Upper lobe of left lung (tissue), 6 donors: ENCODE measurements at regions not wholly inside any gene's neighbourhood (a gene's known extent, or its start where the extent isn't known, plus 50 kb on each side); places are given as distances from the start of the nearest gene placed in this dataset.
"Not testable (repeated sequence)": the region's sequence is repeated elsewhere in the genome, so short reads cannot be mapped to it uniquely, and the experiment has no call there.

ENCODE experiments used
- ATAC-seq, 2 donors: fragments of 200-7000 bp; cut with Tn5 transposase; one replicate each; pipeline ENCODE4 v1.9.1; 2022; ENCODE audit warnings: mild to moderate bottlenecking in 2 of 2, moderate library complexity in 2 of 2; ENCODE audit not compliant: low FRiP score in 2 of 2
- DNase-seq, 2 donors: peaks; one replicate each; pipeline ENCODE4 v3.0.0-alpha.2; 2019 to 2020
- H3K27ac ChIP-seq, 4 donors: fragments of 200-600 bp; sonication (generic); one replicate each; pipeline ENCODE4 v1.5.1; 2016 to 2019
- H3K27me3 ChIP-seq, 4 donors: fragments of 200-600 bp; sonication (generic); one replicate each; pipeline ENCODE4 v1.5.1; 2017 to 2019
- H3K36me3 ChIP-seq, 4 donors: fragments of 200-600 bp; sonication (generic); one replicate each; pipeline ENCODE4 v1.5.1; 2016 to 2019
- H3K4me1 ChIP-seq, 4 donors: fragments of 200-600 bp; sonication (generic); one replicate each; pipeline ENCODE4 v1.5.1; 2018 to 2019
- H3K4me3 ChIP-seq, 4 donors: fragments of 200-600 bp; sonication (generic); one replicate each; pipeline ENCODE4 v1.5.1; 2017 to 2019; ENCODE audit warnings: mild to moderate bottlenecking in 2 of 4, moderate library complexity in 1 of 4
- H3K9me3 ChIP-seq, 4 donors: fragments of 200-600 bp; sonication (generic); one replicate each; pipeline ENCODE4 v1.5.1; 2018 to 2019
- EP300 ChIP-seq, 4 donors: sonication (generic); formaldehyde crosslinking; IDR thresholded peaks; one replicate each; pipeline ENCODE4 v1.5.1; 2017; ENCODE audit warnings: antibody characterized with exemption in 4 of 4, control low read depth in 2 of 4
- POLR2A ChIP-seq, 4 donors: fragments of 450-650 bp; IDR thresholded peaks; one replicate each; pipeline ENCODE4 v1.5.1; 2016 to 2017; ENCODE audit warnings: antibody characterized with exemption in 4 of 4, mild to moderate bottlenecking in 2 of 4
- POLR2AphosphoS5 ChIP-seq, 2 donors: sonication (generic); formaldehyde crosslinking; IDR thresholded peaks; one replicate each; pipeline ENCODE4 v1.5.1; 2017; ENCODE audit warnings: antibody characterized with exemption in 2 of 2
- WGBS, 2 donors: methylation state at CpG; one replicate each; pipeline ENCODE4 v1.1.5; 2017 to 2018; 5-methylcytosine and 5-hydroxymethylcytosine counted together
- TF ChIP-seq, protein P1 (sequence below), 6 experiments: fragments of 450-650 bp in 4 of 6; fragments of 200-600 bp in 2 of 6; sonication (generic) in 2 of 6; IDR thresholded peaks; one replicate each; pipeline ENCODE4 v1.5.1; 2016 to 2019; ENCODE audit warnings: antibody characterized with exemption in 6 of 6
- donor health status: DM: no; HTN: no; CAD: no; lungs with moderate emphysema.
- donor health status: DM: no; HTN: yes; CAD: no; lungs with severe emphysema.

DNA sequence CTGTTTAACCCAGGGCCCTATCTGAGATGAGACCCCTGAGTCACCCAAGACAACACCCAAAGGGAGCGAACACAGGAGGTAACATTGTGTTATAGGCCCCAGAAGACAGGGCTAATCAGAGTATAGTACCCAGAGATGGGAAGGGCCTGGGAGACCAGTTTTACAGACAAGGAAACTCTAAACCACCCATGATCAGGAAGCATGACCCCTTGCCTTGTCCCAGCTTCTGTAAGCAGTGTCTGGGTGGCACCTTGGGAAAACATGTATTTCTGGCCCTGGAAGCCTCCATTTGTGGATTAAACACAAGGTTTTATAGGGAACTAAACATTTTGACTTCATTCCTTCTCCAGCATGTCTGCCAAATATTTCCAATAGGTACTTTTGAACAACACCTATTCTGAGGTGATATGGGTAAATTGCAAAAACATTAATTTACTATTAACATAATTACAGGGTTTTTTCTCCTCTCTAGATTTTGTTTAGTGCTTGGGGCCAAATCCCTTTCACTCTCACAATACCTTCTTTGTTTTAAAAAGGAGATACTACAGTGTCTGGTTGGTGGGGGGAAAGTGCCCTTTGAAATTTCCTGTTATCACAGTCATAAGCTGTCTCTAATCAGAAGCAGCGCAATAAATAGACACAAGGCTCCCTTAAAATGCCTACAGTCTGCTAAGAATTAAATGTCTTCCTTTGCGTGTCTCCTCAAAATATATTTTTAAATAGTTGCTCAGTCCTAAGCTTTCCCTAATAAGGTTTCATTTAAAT, 341.1 kb downstream of the BCL11A start:
- H3K4me3 ChIP-seq: no peak overlapping the region
- H3K36me3 ChIP-seq: no peaks in the 10 kb centered on the region
- peaks cover 6 to 10% (median 8%) of the 10 kb centered on the region in 4 donors for H3K4me1 ChIP-seq
- ATAC-seq: no peak
- H3K9me3 ChIP-seq: no peaks in the 10 kb centered on the region
- 81 to 86% methylated on average over 3 of the region's 3 CpGs for WGBS, 2 donors
- TF ChIP-seq POLR2A (IDR thresholded peaks at IDR 0.05) (no peak), EP300 (IDR thresholded peaks at IDR 0.05) (no peak), POLR2AphosphoS5 (IDR thresholded peaks at IDR 0.05) (no peak)
- TF ChIP-seq, protein P1, sequence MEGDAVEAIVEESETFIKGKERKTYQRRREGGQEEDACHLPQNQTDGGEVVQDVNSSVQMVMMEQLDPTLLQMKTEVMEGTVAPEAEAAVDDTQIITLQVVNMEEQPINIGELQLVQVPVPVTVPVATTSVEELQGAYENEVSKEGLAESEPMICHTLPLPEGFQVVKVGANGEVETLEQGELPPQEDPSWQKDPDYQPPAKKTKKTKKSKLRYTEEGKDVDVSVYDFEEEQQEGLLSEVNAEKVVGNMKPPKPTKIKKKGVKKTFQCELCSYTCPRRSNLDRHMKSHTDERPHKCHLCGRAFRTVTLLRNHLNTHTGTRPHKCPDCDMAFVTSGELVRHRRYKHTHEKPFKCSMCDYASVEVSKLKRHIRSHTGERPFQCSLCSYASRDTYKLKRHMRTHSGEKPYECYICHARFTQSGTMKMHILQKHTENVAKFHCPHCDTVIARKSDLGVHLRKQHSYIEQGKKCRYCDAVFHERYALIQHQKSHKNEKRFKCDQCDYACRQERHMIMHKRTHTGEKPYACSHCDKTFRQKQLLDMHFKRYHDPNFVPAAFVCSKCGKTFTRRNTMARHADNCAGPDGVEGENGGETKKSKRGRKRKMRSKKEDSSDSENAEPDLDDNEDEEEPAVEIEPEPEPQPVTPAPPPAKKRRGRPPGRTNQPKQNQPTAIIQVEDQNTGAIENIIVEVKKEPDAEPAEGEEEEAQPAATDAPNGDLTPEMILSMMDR (IDR thresholded peaks at IDR 0.05): no peak
- DNase-seq: no peak
- H3K27ac ChIP-seq: no peak overlapping the region
- no peaks in the 10 kb centered on the region for H3K27me3 ChIP-seq

DNA sequence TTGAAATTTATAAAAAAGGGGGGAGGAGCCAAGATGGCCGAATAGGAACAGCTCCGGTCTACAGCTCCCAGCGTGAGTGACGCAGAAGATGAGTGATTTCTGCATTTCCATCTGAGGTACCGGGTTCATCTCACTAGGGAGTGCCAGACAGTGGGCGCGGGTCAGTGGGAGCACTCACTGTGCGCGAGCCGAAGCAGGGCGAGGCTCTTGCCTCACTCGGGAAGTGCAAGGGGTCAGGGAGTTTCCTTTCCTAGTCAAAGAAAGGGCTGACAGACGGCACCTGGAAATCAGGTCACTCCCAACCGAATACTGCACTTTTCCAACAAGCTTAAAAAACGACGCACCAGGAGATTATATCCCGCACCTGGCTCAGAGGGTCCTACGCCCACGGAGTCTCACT, 364.4 kb downstream of the BCL11A start:
- not testable (repeated sequence) for ATAC-seq, H3K27ac ChIP-seq, H3K36me3 ChIP-seq, H3K4me3 ChIP-seq, H3K27me3 ChIP-seq, H3K9me3 ChIP-seq, H3K4me1 ChIP-seq
- peak in 1 of 2 donors; percentile 41 for DNase-seq
- 90 to 96% methylated on average over 19 of the region's 19 CpGs for WGBS, 2 donors

DNA sequence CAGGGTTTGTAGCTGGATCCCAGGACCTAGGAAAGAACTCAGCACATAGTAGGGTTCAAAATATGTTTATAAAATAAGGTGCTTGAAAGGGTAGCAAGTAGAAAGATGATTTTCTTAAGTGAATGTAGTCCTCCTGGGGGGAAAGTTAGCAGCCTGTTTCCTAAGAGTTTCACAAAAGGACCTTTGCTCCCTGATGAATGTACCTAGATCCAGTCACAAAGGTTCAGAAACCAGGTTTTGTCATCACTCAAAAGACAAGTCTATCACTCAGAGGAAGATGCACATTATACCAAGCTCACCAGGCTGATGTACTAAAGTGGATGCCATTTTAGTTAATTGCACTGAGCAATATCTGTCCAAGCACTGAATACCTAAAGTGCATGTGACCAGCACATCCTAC, 378.2 kb downstream of the BCL11A start:
- H3K27me3 ChIP-seq: no peaks in the 10 kb centered on the region
- no peaks in the 10 kb centered on the region for H3K36me3 ChIP-seq
- TF ChIP-seq, protein P1 (IDR thresholded peaks at IDR 0.05): no peak
- TF ChIP-seq POLR2A (IDR thresholded peaks at IDR 0.05) (no peak), EP300 (IDR thresholded peaks at IDR 0.05) (no peak), POLR2AphosphoS5 (IDR thresholded peaks at IDR 0.05) (no peak)
- H3K9me3 ChIP-seq: no peaks in the 10 kb centered on the region
- no peak for ATAC-seq
- no peak overlapping the region for H3K4me3 ChIP-seq
- no peaks in the 10 kb centered on the region for H3K4me1 ChIP-seq
- no peak overlapping the region for H3K27ac ChIP-seq
- no peak for DNase-seq

DNA sequence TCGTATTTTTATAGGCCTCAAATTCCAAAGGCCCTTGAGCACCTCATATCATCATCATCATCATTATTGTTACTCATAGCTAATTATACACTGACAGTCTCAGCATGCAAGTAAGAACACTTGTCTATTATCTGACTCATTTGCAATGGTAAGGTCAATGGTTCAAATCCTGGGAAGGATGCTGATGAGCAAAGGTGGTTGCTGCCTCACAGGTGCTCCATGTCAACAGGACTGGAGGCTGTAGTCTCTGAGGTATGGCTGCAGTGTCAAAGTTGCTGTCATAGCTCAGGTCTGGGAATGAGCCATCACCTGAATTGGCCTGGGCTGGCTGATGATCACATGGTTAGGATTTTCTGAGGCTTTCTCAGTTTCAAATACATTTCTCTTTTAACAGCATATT, 379.3 kb downstream of the BCL11A start:
- ATAC-seq: no peak

DNA sequence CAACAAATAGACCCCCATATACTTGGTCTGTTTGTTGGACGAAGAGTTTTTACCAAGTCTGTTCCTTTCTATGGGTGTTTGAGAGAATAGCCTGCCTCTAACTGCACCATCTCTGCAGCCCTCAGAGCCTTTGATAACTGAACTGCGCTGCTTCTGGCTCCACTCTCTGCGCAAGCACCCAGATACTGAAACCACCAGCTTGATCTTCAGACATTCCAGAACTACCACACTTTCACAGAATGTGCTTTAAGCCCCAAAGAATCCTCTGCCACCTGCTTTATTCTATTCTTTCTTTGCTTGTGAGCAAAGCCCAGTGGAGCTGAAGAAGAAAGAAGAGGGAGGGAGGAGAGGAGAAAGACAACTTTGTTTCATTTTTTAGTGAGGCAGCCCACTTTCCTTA, 380.7 kb downstream of the BCL11A start:
- 93 to 97% methylated on average over 3 of the region's 3 CpGs for WGBS, 2 donors
- Histone ChIP-seq H3K27me3 (no peaks in the 10 kb centered on the region), H3K4me1 (no peaks in the 10 kb centered on the region), H3K36me3 (no peaks in the 10 kb centered on the region), H3K27ac (no peak overlapping the region), H3K9me3 (no peaks in the 10 kb centered on the region), H3K4me3 (no peak overlapping the region)
- no peak for DNase-seq
- TF ChIP-seq, protein P1 (IDR thresholded peaks at IDR 0.05): no peak
- TF ChIP-seq POLR2AphosphoS5 (IDR thresholded peaks at IDR 0.05): no peak
- no peak for TF ChIP-seq EP300 (IDR thresholded peaks at IDR 0.05)
- TF ChIP-seq POLR2A (IDR thresholded peaks at IDR 0.05): no peak
- ATAC-seq: no peak

More for the DNA sequence above, 379.3 kb downstream of the BCL11A start:
- 84 to 88% methylated on average over 1 of the region's 1 CpG for WGBS, 2 donors
- Histone ChIP-seq H3K4me3 (no peak overlapping the region), H3K27ac (no peak overlapping the region), H3K4me1 (no peaks in the 10 kb centered on the region), H3K27me3 (no peaks in the 10 kb centered on the region), H3K36me3 (no peaks in the 10 kb centered on the region), H3K9me3 (no peaks in the 10 kb centered on the region)
- TF ChIP-seq POLR2AphosphoS5 (IDR thresholded peaks at IDR 0.05) (no peak), EP300 (IDR thresholded peaks at IDR 0.05) (no peak), POLR2A (IDR thresholded peaks at IDR 0.05) (no peak)
- TF ChIP-seq, protein P1 (IDR thresholded peaks at IDR 0.05): no peak
- DNase-seq: no peak
